ENCODE measurements at regions not wholly inside any gene's neighbourhood (a gene's known extent, or its start where the extent isn't known, plus 50 kb on each side); places are given as distances from the start of the nearest gene placed in this dataset.

GRCh38 chr3:104575634-104576033, 791.1 kb upstream of the ALCAM start:
- Histone ChIP-seq H3K27me3 (no peaks in the 10 kb centered on the region), H3K9me3 (peaks cover 0 to 30% (median 14%) of the 10 kb centered on the region in 4 donors), H3K4me1 (no peaks in the 10 kb centered on the region), H3K27ac (replicated peaks in 1 of 4) (no peak overlapping the region), H3K36me3 (no peaks in the 10 kb centered on the region), H3K4me3 (no peak overlapping the region)
- WGBS = 50% methylated on average over 1 of the region's 1 CpG
- intact Hi-C loops (cut with DNase I) = no loop called here
- no peak for DNase-seq (ENCODE audit: extremely low spot score)
- TF ChIP-seq EP300 (IDR thresholded peaks at IDR 0.05) (no peak), POLR2AphosphoS5 (IDR thresholded peaks at IDR 0.05) (no peak), CTCF (IDR thresholded peaks at IDR 0.05) (no peak), POLR2A (IDR thresholded peaks at IDR 0.05; ENCODE audit: low read depth) (no peak)

- Histone ChIP-seq H3K4me3 (no peak overlapping the region), H3K27ac (replicated peaks in 1 of 4) (no peak overlapping the region), H3K27me3 (no peaks in the 10 kb centered on the region), H3K36me3 (no peaks in the 10 kb centered on the region), H3K4me1 (no peaks in the 10 kb centered on the region), H3K9me3 (peaks cover 0 to 30% (median 14%) of the 10 kb centered on the region in 4 donors)
- intact Hi-C loops (cut with DNase I) = no loop called here
- no peak for TF ChIP-seq POLR2A (IDR thresholded peaks at IDR 0.05; ENCODE audit: low read depth)
- no peak for TF ChIP-seq CTCF (IDR thresholded peaks at IDR 0.05)
- no peak for TF ChIP-seq EP300 (IDR thresholded peaks at IDR 0.05)
- no peak for TF ChIP-seq POLR2AphosphoS5 (IDR thresholded peaks at IDR 0.05)
- 83% methylated on average over 3 of the region's 3 CpGs for WGBS
- DNase-seq (ENCODE audit: extremely low spot score) = no peak
Observed at GRCh38 chr3:104578558-104578957, 788.2 kb upstream of the ALCAM start.

GRCh38 chr3:104582092-104582491, 784.6 kb upstream of the ALCAM start:
- Histone ChIP-seq H3K27ac (replicated peaks in 1 of 4) (no peak overlapping the region), H3K9me3 (peaks cover 0 to 17% (median 6%) of the 10 kb centered on the region in 4 donors), H3K36me3 (no peaks in the 10 kb centered on the region), H3K4me1 (no peaks in the 10 kb centered on the region), H3K4me3 (no peak overlapping the region), H3K27me3 (no peaks in the 10 kb centered on the region)
- no peak for DNase-seq (ENCODE audit: extremely low spot score)
- TF ChIP-seq POLR2AphosphoS5 (IDR thresholded peaks at IDR 0.05) = no peak
- TF ChIP-seq POLR2A (IDR thresholded peaks at IDR 0.05; ENCODE audit: low read depth) = no peak
- no peak for TF ChIP-seq CTCF (IDR thresholded peaks at IDR 0.05)
- TF ChIP-seq EP300 (IDR thresholded peaks at IDR 0.05) = no peak
- intact Hi-C loops (cut with DNase I) = no loop called here

- no peak for DNase-seq (ENCODE audit: extremely low spot score)
- WGBS = 88% methylated on average over 5 of the region's 5 CpGs
- no peak for TF ChIP-seq EP300 (IDR thresholded peaks at IDR 0.05)
- TF ChIP-seq POLR2A (IDR thresholded peaks at IDR 0.05; ENCODE audit: low read depth) = no peak
- TF ChIP-seq POLR2AphosphoS5 (IDR thresholded peaks at IDR 0.05) = no peak
- TF ChIP-seq CTCF (IDR thresholded peaks at IDR 0.05) = no peak
- Histone ChIP-seq H3K9me3 (no peaks in the 10 kb centered on the region), H3K27ac (replicated peaks in 1 of 4) (no peak overlapping the region), H3K27me3 (no peaks in the 10 kb centered on the region), H3K36me3 (no peaks in the 10 kb centered on the region), H3K4me1 (no peaks in the 10 kb centered on the region), H3K4me3 (no peak overlapping the region)
- intact Hi-C loops (cut with DNase I) = no loop called here
Observed at GRCh38 chr3:104584682-104585081, 782.0 kb upstream of the ALCAM start.

- no peak for DNase-seq (ENCODE audit: extremely low spot score)
- no peaks in the 10 kb centered on the region for H3K36me3 ChIP-seq
- intact Hi-C loops (cut with DNase I) = no loop called here
- H3K9me3 ChIP-seq = no peaks in the 10 kb centered on the region
- TF ChIP-seq CTCF (IDR thresholded peaks at IDR 0.05) (no peak), EP300 (IDR thresholded peaks at IDR 0.05) (no peak), POLR2AphosphoS5 (IDR thresholded peaks at IDR 0.05) (no peak), POLR2A (IDR thresholded peaks at IDR 0.05; ENCODE audit: low read depth) (no peak)
- H3K4me1 ChIP-seq = no peaks in the 10 kb centered on the region
- no peak overlapping the region for H3K4me3 ChIP-seq
- H3K27me3 ChIP-seq = no peaks in the 10 kb centered on the region
- H3K27ac ChIP-seq (replicated peaks in 1 of 4) = no peak overlapping the region
Observed at GRCh38 chr3:104586344-104586743, 780.4 kb upstream of the ALCAM start.
